Activated CD8-positive, alpha-beta memory T cell treated with anti-CD3 and anti-CD28 coated beads for 36 hours (primary cell): ENCODE measurements at regions not wholly inside any gene's neighbourhood (a gene's known extent, or its start where the extent isn't known, plus 50 kb on each side); places are given as distances from the start of the nearest gene placed in this dataset.
"Not testable (repeated sequence)": the region's sequence is repeated elsewhere in the genome, so short reads cannot be mapped to it uniquely, and the experiment has no call there.

ENCODE experiments used
- CTCF ChIA-PET: fragments of 350-600 bp; sonication (Branson Sonifier 250); formaldehyde crosslinking; loops from one replicate; lab custom pipeline; 2021; ENCODE audit warnings: antibody characterized with exemption; lab: Charles Lee
- POLR2A ChIA-PET: fragments of 350-600 bp; sonication (Branson Sonifier 250); formaldehyde crosslinking; loops from one replicate; lab custom pipeline; 2021; ENCODE audit warnings: antibody characterized with exemption; lab: Charles Lee

DNA sequence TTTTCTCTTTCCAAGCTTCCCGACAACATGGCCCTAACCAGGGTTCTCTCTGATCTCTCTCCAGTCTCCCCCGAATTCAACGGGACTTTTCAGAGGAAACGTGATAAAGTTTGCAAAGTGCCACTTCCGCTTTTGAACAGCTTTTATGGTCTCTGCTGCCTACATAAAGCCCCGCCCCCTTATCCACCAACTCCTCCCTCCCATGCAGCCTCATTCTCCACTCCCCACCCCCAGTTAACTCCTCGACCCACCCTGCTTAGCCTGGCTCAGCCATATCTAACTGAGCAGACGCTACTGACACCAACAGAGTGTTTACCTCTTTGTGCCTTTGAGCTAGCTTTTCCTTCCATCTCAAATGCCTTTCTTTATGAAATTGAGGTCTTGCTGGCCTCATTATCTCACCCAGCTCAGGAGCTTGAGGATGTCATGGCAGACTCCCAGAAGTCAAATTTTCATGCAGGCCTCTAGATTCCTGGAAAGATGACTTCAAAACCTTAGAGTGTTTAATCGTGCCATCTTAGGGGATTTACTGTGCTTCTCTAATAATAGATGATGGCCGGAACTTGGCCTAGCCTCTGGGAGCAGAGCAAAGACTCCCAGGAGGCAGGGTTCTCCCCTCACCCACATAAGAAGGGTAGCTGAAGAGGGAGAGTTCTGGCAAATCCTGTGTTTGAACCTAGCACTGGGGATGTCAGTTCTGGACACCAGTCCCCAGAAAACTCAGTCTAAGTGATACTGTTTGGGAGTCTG, 606.0 kb downstream of the BCOR start:
- CTCF ChIA-PET = interaction anchor here (1.1 kb wide), 1 partner anchor 46 kb away, joined by 3 read pairs; no protein-coding TSS in a partner anchor
- POLR2A ChIA-PET = no interaction called here

DNA sequence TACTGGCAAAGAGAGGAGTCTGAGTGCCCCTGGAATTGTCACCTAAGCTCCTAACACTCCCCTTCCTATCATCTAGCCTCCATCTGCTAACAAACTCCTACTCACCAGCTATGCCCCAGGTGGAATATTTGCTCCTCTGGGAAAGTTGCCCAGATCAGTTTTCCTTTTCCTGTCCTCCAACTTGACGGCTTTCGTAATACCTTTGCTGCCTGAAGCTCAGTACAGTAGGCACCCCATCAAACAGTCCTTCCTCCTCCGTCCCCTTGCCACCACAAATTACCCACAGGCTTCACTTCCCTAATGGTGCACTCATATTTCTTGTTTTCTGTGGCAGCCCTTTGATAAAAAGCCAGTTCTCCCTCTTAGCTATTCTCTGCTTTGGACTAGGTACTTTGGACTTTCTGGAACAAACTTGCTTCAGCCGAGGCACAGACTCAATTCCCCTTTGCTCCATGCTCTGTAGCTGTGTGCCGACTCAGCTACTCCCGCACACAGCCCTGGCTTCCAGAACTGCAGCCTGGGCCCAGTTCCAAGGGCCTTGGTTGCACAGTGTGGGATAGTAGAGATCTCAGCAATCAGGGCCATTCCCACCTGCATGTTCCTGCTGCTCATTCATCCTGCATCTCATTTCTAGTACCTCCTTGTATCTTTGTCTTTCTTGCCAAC, 605.1 kb downstream of the BCOR start:
- POLR2A ChIA-PET = no interaction called here
- CTCF ChIA-PET = no interaction called here

- POLR2A ChIA-PET = no interaction called here
- CTCF ChIA-PET = no interaction called here
Measured at GRCh38 chrX:39493168-39493567, 604.6 kb downstream of the BCOR start.

- POLR2A ChIA-PET, CTCF ChIA-PET: not testable (repeated sequence)
Measured at GRCh38 chrX:39497117-39497516, 600.6 kb downstream of the BCOR start.

- CTCF ChIA-PET = no interaction called here
Measured at GRCh38 chrX:39497702-39498265, 600.0 kb downstream of the BCOR start.

GRCh38 chrX:39499996-39500395, 597.8 kb downstream of the BCOR start:
- POLR2A ChIA-PET = no interaction called here
- CTCF ChIA-PET = interaction anchor here (1.0 kb wide), 1 partner anchor 23 kb away, joined by 4 read pairs; no protein-coding TSS in a partner anchor

More at GRCh38 chrX:39497702-39498265, 600.0 kb downstream of the BCOR start:
- POLR2A ChIA-PET = no interaction called here

GRCh38 chrX:39501822-39502221, 595.9 kb downstream of the BCOR start:
- POLR2A ChIA-PET = no interaction called here
- CTCF ChIA-PET = no interaction called here

DNA sequence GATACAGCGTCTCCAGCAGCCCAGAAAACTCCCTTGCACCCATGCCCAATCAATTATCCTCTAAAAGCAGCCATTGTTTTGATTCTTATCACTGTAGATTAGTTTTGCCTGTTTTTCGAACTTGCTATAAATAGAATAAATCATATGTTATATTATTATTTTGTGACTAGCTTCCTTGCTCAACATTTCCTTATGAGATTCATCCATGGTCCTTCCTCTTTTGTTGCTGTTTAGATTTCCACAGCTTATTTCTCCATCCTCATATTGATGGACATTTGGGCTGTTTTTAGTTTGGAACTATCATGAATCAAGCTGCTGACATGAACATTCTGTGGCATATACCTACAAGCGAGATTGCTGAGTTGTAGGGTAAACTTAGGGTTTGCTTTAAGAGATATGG, 595.3 kb downstream of the BCOR start:
- POLR2A ChIA-PET = no interaction called here
- CTCF ChIA-PET = no interaction called here

GRCh38 chrX:39504227-39504626, 593.5 kb downstream of the BCOR start:
- ChIA-PET CTCF (no interaction called here), POLR2A (no interaction called here)

- ChIA-PET POLR2A (no interaction called here), CTCF (no interaction called here)
Measured at GRCh38 chrX:39504850-39505259, 592.9 kb downstream of the BCOR start.

DNA sequence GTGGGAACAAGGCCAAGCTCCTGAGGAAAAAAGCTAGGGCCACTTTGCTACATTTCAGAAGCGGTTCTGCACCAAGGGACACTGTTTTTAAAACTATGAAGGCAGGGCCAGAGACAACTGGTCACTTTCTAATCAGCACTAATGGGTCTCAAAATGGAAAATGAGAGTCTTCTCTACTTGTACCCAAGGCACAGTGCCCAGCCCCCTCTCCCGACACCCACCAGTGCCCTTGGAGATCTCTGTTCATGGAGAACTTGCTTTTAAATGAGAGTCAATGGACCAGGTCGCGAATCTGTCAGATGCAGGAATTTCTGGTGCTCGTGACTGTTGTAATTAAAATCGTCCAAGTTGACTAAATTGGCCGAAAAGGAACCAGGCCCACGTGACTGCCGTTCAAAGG, 591.6 kb downstream of the BCOR start:
- ChIA-PET POLR2A (no interaction called here), CTCF (interaction anchor here (1.2 kb wide), 1 partner anchor 10 kb away, joined by 3 read pairs; no protein-coding TSS in a partner anchor)

- POLR2A ChIA-PET = no interaction called here
- CTCF ChIA-PET = interaction anchor here (1.2 kb wide), 1 partner anchor 11 kb away, joined by 3 read pairs; no protein-coding TSS in a partner anchor
Measured at GRCh38 chrX:39507034-39507433, 590.7 kb downstream of the BCOR start.

DNA sequence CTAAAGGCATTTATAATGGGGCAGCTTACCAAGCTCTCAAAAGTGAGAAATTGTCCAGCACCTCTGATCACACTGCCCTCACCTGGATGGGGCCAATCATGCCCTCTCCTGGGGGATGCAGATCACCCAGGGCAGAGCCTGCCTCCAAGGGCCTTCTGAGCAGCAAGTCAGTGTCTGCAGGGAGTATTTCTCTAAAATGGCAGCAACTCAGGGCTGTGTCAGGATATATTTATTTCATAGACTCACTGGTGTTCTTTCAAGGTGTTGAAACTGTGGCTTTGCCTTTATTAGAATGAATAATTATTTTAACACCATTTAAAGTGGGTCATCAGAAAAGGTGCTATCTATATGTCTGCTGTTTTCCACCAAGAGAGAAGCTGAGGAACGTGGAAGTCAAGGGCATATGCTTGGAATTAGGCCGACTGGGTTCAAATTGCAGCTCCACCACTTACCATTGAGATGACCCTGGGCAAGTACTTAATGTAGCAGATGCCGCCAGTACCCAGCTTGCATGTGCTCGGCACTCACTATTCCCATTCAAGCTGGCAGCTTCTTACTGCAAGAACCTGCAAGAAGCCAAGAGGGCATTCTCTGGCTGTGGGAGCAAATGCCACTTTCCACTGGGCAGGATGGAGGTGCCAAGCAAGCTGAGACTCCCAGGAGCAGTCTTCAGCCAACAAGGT, 590.0 kb downstream of the BCOR start:
- ChIA-PET CTCF (interaction anchor here (1.2 kb wide), 1 partner anchor 12 kb away, joined by 3 read pairs; no protein-coding TSS in a partner anchor), POLR2A (no interaction called here)

DNA sequence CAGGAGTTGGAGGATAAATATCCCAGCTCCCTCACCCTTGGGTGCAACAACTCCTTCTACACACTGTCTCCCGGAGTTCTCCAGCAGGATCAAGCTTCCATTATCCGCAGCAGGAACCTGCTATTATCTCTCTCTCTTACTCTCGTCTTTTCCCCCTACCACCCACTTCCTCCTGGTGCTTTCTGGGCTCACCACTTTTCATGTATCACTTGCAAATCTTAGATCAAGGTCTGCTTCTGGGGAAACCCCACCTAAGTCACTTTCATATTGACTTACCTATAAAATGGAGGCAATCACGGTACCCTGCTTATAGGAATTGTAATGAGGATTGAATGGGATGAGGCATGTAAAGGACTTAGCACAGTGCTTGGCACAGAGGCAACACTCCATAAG, 589.5 kb downstream of the BCOR start:
- POLR2A ChIA-PET = no interaction called here
- CTCF ChIA-PET = no interaction called here

- ChIA-PET CTCF (no interaction called here), POLR2A (no interaction called here)
Measured at GRCh38 chrX:39509157-39509556, 588.6 kb downstream of the BCOR start.

DNA sequence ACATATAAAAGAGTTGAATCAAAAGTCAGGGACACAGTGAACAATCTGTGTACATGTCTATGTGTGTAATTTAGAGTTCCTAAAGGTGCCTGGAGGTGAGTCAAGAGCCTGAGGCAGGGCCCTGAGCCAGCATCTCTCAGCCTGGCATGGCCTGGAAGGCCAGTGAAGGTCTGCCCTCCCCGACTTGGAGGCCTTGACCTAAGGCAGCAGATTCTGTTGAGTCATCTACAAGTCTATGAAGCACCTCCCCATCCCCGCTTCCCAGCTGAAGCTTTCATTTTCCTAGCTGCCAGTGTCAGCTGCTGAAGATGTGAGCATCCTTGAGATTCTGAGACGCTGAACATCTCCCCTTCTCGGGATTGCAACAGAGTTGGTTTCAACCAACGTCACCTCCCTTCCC, 583.9 kb downstream of the BCOR start:
- POLR2A ChIA-PET = no interaction called here
- CTCF ChIA-PET = no interaction called here

- ChIA-PET POLR2A (no interaction called here), CTCF (no interaction called here)
Measured at GRCh38 chrX:39514801-39515200, 583.0 kb downstream of the BCOR start.

DNA sequence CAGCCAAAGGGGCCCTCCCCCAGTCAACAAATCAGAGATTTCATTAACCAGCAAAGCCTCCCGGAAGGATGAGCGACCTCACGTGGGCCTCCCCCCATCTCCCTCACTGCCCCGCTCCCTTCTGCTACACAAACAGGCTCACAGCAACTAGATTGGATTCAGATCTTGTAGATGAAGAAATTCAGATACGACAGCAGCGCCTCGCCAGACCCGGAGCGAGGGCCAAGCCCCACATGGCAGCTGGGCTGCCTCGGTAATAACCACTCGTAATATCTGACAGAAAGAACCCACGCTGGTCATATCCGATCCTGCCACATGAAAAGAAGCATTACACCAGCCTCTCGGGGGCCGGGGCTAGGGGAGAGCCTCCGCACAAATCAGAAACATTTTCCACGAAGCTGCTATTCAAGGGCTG, 581.3 kb downstream of the BCOR start:
- CTCF ChIA-PET = no interaction called here
- POLR2A ChIA-PET = no interaction called here

DNA sequence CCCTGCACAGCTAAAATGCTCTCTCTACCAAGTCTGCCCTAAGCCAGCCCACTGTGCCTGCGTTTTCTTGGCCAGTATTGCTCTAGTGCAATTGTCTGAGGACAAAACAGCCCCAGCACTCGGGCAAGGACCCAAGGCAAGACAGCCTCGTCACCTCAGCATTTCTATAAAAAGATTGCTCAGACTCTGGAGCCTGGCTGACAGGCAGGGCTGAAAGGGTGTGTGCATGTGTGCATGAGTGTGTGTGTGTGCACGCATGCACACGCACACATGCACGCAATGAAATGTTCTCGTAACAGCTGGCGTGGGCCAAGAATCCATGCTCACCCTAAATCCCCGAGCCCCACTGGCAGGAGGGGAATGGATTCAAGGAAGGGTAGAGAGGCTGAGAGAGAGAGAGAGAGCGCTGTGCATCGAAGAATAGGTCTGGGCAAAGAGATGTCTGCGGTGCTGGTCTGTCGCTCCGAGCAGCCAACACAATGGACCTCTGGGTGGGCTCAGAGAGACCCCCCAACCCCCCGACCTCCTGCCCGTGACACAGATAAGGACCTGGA, 579.2 kb downstream of the BCOR start:
- POLR2A ChIA-PET = no interaction called here
- CTCF ChIA-PET = no interaction called here

DNA sequence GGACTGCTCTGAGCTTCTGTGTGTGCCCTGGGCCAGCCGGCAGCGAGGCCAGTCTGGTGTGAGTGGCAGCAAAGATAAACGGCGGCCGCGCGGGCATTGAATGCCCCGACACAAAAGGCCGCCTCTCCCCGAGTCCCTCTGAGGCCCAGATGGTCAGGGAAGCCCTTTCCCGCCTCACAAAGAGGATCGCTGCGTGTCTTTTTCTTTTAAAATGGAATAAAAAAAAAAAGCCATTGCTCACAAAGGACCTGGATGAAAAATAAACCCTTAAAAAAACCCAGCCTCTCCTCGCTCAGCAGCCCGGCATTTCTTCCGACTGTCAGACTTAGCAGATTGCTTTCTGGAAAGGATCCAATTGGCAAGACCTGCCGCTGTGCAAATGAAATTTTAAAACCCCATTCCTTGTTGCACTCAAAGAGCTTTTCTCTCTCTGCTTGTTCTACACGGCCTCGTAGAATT, 578.7 kb downstream of the BCOR start:
- ChIA-PET POLR2A (no interaction called here), CTCF (no interaction called here)
